ENCODE measurements at regions not wholly inside any gene's neighbourhood (a gene's known extent, or its start where the extent isn't known, plus 50 kb on each side); places are given as distances from the start of the nearest gene placed in this dataset.

DNA sequence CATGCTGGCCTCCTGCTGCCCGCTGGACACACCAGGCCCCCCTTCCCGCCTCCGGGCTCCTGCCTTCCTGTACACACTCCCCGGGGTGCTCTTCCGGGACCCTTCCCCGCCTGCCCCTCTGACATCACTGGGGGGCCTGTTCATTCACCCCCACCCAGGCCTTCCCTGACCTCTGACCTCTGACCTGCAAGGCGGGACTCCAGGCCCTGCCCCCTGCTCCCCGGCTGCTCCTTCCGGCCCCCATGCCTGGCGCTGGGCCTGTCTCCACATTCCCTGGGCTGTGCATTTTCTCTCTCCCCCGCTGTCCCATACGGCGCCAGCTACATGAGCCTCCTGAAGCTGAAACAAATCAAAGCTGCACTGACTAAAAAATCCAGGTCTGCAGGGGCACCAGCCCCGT, 71.6 kb upstream of the GATA5 start:
- peaks cover 14 to 46% (median 30%) of the 10 kb centered on the region in 4 donors for H3K4me1 ChIP-seq
- no peak overlapping the region for H3K4me3 ChIP-seq
- intact Hi-C loops (cut with DNase I; ENCODE audit: low total_unique reads), result no loop called here
- WGBS, 5 donors, result 79 to 86% (median 80%) methylated on average over 13 to 14 of the region's 14 CpGs
- peak overlapping the region in 2 of 5 donors; percentile 15 to 87 for H3K27ac ChIP-seq
- peaks cover 0 to 65% (median 38%) of the 10 kb centered on the region in 3 donors for H3K27me3 ChIP-seq
- H3K36me3 ChIP-seq, result no peaks in the 10 kb centered on the region
- TF ChIP-seq, protein P1, sequence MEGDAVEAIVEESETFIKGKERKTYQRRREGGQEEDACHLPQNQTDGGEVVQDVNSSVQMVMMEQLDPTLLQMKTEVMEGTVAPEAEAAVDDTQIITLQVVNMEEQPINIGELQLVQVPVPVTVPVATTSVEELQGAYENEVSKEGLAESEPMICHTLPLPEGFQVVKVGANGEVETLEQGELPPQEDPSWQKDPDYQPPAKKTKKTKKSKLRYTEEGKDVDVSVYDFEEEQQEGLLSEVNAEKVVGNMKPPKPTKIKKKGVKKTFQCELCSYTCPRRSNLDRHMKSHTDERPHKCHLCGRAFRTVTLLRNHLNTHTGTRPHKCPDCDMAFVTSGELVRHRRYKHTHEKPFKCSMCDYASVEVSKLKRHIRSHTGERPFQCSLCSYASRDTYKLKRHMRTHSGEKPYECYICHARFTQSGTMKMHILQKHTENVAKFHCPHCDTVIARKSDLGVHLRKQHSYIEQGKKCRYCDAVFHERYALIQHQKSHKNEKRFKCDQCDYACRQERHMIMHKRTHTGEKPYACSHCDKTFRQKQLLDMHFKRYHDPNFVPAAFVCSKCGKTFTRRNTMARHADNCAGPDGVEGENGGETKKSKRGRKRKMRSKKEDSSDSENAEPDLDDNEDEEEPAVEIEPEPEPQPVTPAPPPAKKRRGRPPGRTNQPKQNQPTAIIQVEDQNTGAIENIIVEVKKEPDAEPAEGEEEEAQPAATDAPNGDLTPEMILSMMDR (IDR thresholded peaks at IDR 0.05), result no peak
- TF ChIP-seq POLR2AphosphoS5 (IDR thresholded peaks at IDR 0.05), result no peak
- peaks cover 0 to 4% (median 0%) of the 10 kb centered on the region in 4 donors for H3K9me3 ChIP-seq
- no peak for DNase-seq

DNA sequence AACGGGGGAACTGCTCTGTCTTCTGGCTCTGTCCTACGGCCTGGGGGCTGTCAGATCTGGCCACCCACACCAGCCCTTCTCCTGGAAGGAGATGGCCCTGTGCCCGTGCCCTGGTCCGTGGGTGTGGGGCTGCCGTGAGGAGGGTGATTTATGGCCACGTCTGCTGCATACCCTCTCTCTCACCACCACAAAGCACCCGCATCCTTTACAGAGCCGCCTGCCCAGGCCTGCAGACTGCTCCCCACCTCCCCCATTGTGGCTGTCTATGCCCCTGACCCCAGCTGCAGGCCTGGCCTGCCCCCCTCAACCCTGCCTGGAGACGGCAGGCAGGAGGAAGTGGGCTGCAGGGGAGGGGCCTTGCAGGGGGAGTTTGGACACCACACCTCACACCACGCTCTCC, 72.7 kb upstream of the GATA5 start:
- Histone ChIP-seq H3K9me3 (peaks cover 0 to 4% (median 0%) of the 10 kb centered on the region in 4 donors), H3K27ac (peak overlapping the region in 3 of 5 donors; percentile 15 to 87 (median 46)), H3K36me3 (no peaks in the 10 kb centered on the region), H3K4me3 (no peak overlapping the region), H3K4me1 (peaks cover 14 to 50% (median 33%) of the 10 kb centered on the region in 4 donors), H3K27me3 (peaks cover 0 to 66% (median 48%) of the 10 kb centered on the region in 3 donors)
- WGBS, 5 donors, result 56 to 69% (median 63%) methylated on average over 6 to 10 of the region's 10 CpGs
- intact Hi-C loops (cut with DNase I; ENCODE audit: low total_unique reads), result no loop called here
- TF ChIP-seq, protein P1 (IDR thresholded peaks at IDR 0.05), result no peak
- TF ChIP-seq POLR2AphosphoS5 (IDR thresholded peaks at IDR 0.05) (no peak), EP300 (IDR thresholded peaks at IDR 0.05) (no peak), POLR2A (IDR thresholded peaks at IDR 0.05) (no peak)
- DNase-seq, result no peak

DNA sequence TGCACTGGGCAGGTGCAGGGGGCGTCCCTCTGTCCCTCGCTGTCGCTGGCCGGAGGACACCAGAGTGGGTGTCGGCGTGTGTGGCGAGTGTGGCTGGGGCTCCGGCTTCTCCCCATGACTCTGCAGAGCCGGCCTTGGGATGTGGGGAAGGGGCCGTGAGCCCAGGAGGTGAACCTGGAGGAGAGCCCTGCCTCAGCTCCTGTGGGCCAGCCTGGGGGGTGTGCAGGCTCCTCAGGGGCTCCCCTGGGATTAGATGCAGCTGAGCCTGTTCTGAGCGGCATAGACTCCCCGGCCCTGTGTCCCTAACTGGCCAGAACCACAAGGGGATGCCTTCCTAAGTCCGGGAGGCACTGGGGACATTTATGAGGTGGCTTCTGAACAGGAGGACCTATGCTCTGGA, 73.2 kb upstream of the GATA5 start:
- TF ChIP-seq POLR2A (IDR thresholded peaks at IDR 0.05) (no peak), EP300 (IDR thresholded peaks at IDR 0.05) (no peak), POLR2AphosphoS5 (IDR thresholded peaks at IDR 0.05) (no peak)
- TF ChIP-seq, protein P1 (IDR thresholded peaks at IDR 0.05), result no peak
- intact Hi-C loops (cut with DNase I; ENCODE audit: low total_unique reads), result no loop called here
- Histone ChIP-seq H3K9me3 (peaks cover 0 to 4% (median 0%) of the 10 kb centered on the region in 4 donors), H3K27ac (peak overlapping the region in 4 of 5 donors; percentile 52 to 87 (median 76)), H3K4me3 (no peak overlapping the region), H3K27me3 (peaks cover 0 to 70% (median 52%) of the 10 kb centered on the region in 3 donors), H3K4me1 (peaks cover 14 to 56% (median 36%) of the 10 kb centered on the region in 4 donors), H3K36me3 (no peaks in the 10 kb centered on the region)
- WGBS, 5 donors, result 72 to 90% (median 80%) methylated on average over 10 to 13 of the region's 13 CpGs
- DNase-seq, result no peak

DNA sequence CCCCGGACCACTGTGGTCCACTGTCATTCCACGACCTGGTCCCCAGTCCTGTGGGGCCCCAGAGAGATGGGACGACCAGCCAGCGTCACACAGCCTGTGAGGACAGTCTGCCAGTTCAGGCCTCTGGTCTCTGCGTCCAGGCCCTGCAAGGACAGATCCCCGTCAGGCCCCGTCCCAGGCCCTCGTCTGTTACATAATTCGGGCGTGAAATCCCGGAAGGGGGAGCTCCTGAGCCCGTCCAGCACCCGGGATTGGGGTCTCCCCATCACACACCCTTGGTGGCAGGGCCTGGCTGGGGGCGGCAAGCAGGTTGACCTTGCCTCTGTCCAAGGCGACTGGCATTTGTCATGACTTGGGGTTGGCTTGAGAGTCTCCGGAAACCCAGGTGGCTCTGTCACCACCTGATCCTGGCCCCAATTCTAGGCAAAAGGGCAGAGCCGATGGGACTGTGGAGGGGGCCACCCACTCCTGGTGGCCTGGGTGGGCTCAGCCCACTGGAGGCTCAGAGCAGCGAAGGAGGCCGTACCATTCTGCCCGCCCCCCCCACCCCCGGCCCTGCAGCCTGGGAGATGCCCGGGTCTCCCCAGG, 73.8 kb upstream of the GATA5 start:
- TF ChIP-seq POLR2AphosphoS5 (IDR thresholded peaks at IDR 0.05) (no peak), EP300 (IDR thresholded peaks at IDR 0.05) (no peak), POLR2A (IDR thresholded peaks at IDR 0.05) (no peak)
- TF ChIP-seq, protein P1 (IDR thresholded peaks at IDR 0.05), result no peak
- Histone ChIP-seq H3K27me3 (peaks cover 0 to 76% (median 58%) of the 10 kb centered on the region in 3 donors), H3K4me3 (peak overlapping the region in 3 of 4 donors; percentile 53 to 55 (median 54)), H3K9me3 (peaks cover 0 to 2% (median 0%) of the 10 kb centered on the region in 4 donors), H3K27ac (peak overlapping the region in 4 of 5 donors; percentile 52 to 87 (median 76)), H3K36me3 (no peaks in the 10 kb centered on the region), H3K4me1 (peaks cover 14 to 62% (median 38%) of the 10 kb centered on the region in 4 donors)
- WGBS, 5 donors, result 46 to 67% (median 63%) methylated on average over 9 to 22 of the region's 22 CpGs
- DNase-seq, result no peak
- intact Hi-C loops (cut with DNase I; ENCODE audit: low total_unique reads), result no loop called here

Data from stomach (tissue), 8 donors.